ENCODE measurements at regions not wholly inside any gene's neighbourhood (a gene's known extent, or its start where the extent isn't known, plus 50 kb on each side); places are given as distances from the start of the nearest gene placed in this dataset.

- TF ChIP-seq POLR2A (IDR thresholded peaks at IDR 0.05; ENCODE audit: low read depth, low read length) = no peak
- no peak for TF ChIP-seq POLR2AphosphoS5 (IDR thresholded peaks at IDR 0.05; ENCODE audit: low read depth, low read length)
- TF ChIP-seq POU2F2 (IDR thresholded peaks at IDR 0.05; ENCODE audit: low read depth, low read length) = no peak
- no peak for TF ChIP-seq TAF1 (IDR thresholded peaks at IDR 0.05; ENCODE audit: low read depth, low read length)
- no peak for TF ChIP-seq SPI1 (IDR thresholded peaks at IDR 0.05; ENCODE audit: low read depth, low read length)
Observed at GRCh38 chr15:91508633-91509032, 344.9 kb upstream of the SLCO3A1 start.

All from GM12891 (cell line).